IPS-NIHi11 (cell line): ENCODE measurements at regions not wholly inside any gene's neighbourhood (a gene's known extent, or its start where the extent isn't known, plus 50 kb on each side); places are given as distances from the start of the nearest gene placed in this dataset.

Source experiments
- DNase-seq: peaks from one replicate; pipeline ENCODE4 v3.0.0; 2012; ENCODE audit warnings: mixed read lengths, low spot score

DNA sequence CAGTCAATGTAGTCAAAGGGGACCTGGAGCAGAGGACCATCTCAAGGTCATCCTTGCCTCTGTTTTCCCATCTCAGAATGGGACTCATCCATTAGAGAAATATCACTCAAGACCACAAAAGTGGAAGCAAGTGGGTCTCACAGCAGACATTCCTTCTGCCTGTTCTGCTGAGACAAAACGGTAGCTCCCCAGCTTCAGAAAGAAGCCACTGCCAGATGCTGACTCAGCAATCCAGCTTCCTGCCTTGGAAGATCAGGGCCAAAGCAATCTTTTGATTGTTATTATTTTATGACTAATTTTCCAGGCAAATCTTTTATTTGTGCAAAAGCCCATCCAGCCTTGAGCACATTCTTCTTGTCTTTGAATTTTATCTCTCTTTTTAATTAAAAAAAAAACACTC, 86.8 kb downstream of the CCT6B start:
- no peak for DNase-seq

- no peak for DNase-seq
Observed at GRCh38 chr17:34872640-34873039, 88.6 kb downstream of the CCT6B start.

DNA sequence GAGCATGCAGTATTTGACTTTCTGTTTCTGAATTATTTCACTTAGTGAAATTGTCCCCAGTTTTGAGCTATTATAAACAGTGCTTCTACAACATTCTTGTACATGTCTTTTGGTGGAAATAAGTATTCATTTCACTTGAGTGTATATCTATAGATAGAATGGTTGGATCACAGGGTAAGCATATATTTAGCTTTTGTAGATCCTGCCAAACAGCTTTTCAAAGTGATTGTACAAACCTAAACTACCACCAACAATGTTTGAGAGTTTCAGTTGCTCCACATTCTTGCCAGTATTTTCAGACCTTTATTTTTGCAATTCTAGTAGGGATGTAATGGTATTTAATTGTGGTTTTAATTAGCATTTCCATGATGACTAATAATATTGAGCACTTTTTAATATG, 91.6 kb downstream of the CCT6B start:
- no peak for DNase-seq

DNA sequence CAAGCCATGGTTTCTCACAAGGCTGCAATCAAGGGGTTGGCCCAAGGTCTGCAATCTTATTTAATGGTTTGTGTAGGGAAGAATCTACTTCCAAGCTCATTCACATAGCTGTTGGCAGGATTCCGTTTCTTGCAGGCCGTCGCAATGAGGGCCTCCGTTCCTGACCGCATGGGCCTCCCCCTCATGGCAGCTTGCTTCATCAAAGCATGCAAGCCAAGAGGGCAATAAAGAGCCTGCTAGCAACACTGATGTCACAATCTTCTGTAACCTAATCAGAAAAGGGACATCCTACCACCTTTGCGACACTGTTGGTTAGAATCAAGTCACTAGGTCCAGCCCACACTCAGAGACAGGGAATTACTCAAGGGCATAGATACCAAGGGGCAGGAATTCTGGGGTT, 95.5 kb downstream of the CCT6B start:
- no peak for DNase-seq

- DNase-seq: no peak
Observed at GRCh38 chr17:34862384-34862783, 98.9 kb downstream of the CCT6B start.

DNA sequence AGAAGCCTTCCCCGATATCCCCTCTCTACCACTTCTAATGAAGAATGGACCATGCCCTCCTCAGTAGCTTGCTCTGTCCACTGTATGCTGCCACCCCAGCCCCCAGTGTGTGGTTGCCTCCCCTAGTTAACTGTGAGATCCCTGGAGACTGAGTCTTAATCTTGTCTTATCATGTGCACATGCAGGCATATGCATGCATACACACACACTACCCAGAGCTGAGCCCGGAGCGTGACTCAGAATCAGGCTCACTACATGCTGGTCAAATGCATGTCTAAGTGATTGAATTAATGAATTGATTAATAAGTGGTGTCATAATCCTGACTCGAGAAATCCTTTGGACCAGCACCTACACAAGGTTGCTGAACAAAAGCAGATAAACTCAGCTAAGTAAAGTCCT, 99.4 kb downstream of the CCT6B start:
- no peak for DNase-seq

- DNase-seq: no peak
Observed at GRCh38 chr17:34859652-34860051, 101.6 kb downstream of the CCT6B start.

DNA sequence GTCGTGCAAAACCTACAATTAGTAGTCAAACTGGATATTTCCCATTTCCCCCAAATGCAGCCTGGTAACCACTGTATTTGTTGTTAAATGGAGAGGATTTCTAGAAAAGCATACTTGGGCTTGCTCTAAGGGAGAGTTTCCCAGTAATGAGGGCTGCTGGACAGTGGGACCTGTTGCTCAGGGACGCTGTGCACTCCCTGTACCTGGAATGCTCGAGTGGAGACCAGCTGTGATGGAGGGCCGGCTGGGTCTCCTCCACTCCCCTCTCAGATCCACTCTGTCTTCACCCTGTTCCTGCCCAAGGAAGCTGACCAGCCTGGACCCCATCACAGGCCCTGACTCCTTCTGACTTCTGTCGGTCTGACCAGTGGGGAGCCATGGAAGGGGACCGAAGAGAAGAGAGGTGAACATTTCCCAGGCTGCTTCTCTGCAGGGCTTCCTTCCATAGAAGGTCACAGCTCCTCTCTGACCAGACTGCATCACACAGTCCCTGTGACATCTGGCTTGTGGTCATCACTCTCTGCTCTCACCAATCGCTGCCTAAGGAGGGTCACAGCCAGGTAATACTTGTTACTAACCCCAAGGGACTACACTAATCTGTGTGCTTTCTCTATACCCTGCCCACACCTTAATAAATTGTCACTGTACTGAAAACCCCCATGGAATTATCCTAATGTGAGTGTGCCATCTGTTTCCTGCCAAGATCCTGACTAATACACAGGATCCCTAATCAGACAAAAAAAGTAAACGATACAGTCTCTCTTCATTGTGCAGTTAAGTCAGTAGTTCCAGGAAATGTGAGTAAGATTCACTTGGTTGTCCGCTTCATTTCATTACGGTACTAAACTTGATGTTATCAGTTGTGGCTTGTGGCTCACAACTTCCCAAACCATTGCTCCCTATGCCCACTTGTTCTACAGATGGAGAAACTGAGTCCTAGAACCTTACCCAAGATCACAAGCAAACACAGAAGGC, 102.4 kb downstream of the CCT6B start:
- DNase-seq: no peak

DNA sequence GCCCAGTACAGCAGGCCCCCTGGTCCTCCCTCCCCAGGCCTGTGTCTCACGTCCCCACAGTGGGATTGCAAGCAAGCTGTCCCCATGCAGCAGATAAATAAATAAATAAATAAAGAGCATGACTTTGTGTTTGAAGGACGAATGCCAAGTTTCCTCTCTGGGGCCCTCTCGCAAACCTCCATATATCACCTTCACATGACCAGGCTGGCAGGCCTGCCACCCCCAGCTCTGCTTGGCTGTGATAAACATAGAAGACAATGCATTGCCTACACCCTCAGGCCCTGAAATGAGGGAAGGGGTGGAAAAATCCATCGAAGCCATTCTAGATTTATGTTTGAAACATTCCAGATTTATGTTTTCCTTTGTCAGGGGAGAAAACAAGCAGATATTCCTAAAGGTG, 107.3 kb downstream of the CCT6B start:
- DNase-seq: no peak

DNA sequence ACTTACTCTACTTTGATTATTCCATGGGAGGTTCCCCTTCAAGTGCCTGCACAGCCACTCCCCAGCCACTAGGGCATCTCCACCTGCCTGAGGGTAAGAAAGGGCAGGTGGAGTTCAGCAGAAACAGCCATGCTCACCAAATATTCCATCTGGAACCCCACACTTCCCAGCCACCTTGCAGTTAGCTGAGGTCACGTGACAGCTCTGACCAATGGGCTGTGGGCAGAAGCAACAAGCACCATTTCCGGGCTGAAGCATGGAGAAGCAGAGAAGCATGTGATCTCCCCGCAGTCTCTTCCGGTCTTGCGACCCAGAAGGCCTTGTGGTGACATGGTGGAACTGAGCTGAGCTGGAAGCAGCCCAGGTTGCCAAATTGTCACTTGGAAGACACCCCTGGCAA, 108.6 kb downstream of the CCT6B start:
- peak; percentile 42 for DNase-seq

DNA sequence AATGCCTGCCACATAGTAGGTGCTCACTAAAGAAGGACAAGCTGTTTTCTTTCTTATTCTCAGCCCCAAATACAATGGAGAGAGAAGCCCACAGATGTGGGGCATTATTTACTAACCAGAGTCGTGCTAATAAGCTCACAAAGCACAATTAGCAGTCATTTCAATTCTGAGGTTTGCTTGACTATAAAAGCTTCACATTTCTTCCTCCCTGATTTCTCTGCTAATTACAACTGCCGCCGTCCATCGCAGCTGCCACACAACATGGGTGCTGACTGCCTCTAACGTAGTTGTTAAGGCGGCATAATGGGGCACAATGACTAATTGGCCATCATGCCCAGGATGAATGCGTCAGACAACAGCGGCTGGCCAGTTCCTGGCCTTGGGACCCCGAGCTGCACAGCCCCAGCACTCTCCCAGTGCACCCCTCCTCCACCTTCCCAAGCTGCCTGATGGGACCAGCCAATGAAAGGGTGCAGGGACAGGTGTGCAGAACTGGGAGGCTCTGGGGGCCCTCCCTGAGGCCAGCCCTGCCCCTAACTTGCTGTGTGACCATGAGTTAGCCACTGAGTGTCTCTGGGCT, 109.2 kb downstream of the CCT6B start:
- no peak for DNase-seq

GRCh38 chr17:34850964-34851363, 110.3 kb downstream of the CCT6B start:
- no peak for DNase-seq

- DNase-seq: no peak
Observed at GRCh38 chr17:34850023-34850422, 111.2 kb downstream of the CCT6B start.

DNA sequence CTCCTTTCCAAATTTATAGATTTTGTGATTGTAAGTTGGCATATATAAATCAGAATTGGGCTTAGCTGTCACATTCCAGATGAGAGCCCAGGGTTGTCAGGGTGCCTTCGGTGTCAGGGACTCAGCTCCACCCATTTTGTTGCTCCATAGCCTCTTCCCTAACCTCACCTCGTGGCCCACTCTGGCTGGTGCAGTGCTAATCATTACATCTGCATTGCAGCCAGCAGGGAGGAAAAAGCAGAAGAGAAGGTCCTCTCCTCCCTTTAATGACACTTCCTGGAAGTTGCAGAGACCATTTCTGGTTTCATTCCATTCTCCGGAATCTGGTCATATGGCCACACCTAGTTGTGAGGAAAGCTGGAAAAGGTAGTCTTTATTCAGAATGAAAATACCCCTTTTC, 113.3 kb downstream of the CCT6B start:
- no peak for DNase-seq

GRCh38 chr17:34845296-34845695, 116.0 kb downstream of the CCT6B start:
- DNase-seq: no peak

- no peak for DNase-seq
Observed at GRCh38 chr17:34843682-34844081, 117.6 kb downstream of the CCT6B start.

DNA sequence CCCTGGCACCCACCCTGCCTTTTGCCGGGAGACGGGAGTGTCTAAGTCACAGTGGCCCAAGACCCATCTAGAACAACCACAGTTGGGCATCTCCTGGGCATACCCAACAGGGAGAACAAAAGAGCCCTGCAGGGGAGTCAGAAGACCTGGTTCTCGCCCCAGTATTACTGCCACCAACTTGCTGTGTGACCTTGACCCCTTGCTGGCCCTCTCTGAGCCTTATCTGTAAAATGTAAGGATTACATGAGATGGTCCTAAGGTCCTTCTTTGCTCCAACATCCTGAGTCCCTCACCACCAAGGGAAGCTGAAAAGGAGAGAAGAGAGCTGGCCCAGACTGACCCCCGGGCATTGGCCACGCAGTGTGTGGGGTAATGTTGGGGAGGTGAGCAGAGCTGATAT, 119.0 kb downstream of the CCT6B start:
- DNase-seq: no peak

DNA sequence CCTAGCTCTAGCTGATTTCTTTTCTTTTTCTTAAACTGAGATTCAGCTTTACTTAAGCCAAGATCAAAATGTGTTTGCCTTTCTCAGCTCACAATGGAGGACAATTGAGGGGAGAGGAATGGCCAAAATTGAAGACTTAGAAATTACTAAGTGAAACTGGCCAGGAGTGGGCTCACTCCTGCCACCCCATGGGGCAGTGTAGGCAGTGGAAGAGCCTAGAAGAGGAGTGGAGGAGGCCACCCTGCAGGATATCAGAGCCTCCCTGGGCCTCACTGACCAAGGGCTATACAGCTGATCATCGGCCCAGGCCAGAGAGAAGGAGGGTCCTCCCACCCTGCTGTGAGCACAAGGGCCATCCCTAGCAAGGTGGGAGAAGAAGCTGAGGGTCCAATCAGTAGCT, 119.8 kb downstream of the CCT6B start:
- no peak for DNase-seq

- no peak for DNase-seq
Observed at GRCh38 chr17:34840750-34841149, 120.5 kb downstream of the CCT6B start.

DNA sequence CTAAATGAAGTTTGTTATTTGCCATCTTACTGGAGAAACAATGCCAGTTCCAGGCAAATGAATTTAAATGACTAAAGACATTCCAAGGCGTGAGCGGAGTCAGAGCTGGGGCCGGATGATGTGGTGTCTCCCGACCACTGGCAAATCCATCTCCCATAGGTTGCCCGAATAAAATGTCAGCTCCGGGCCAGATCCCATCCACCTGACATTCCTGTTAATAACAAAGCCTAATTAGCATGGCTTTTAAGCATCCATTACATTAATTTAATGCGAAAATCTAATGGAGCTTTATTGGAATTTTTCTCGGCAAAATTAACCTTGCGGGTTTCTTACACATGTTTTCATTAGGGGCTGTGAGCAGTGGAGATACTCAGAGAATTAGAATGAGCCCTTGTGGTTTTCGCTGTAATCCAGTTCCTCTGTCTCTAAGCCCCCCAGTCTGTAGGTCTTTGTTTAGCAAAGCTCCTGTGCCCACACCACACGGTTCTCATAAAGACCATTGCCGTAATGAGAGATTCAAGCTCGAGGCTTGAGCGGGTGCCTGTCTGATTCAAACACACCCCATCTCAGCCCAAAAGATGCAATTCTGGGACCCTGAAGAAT, 123.3 kb downstream of the CCT6B start:
- DNase-seq: peak; percentile 54

GRCh38 chr17:34832376-34832775, 128.9 kb downstream of the CCT6B start:
- DNase-seq: no peak

DNA sequence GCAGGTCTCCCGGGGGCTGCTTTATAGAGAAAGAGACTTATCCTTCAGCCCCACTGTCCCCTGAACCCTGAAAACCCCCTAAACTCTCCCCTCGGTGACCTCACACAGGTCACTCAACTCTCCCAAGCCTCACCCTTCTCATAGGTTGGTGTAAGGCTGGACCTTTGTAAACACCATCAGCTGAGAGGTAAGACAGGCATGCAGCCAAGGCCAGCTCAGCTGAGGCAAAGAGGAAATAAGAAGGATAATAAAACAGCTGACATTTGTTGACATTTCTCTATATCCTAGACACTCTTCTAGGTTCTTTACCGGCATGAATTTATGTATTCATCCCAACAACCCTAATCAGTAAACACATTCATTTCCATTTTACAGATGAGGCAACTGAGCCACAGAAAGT, 134.3 kb downstream of the CCT6B start:
- DNase-seq: no peak

DNA sequence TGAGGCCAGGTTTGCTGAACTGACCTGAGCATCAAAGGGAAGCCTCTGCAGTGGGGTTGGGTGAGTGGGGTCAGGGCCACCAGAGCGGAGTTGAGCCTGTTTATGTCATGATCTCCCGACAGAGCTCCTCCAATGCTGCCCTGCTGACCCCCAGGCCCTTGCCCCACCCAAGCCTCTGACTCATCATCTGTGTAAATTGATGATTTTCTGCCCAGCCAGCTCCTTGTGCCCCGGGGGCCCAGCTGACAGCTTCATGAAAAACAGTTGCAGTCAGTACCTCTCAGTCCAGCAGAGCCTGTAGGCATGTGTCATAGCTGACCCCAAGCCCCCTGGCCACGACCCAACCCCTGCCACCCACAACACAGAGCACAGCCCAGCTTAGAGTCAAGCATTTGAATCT, 134.9 kb downstream of the CCT6B start:
- DNase-seq: no peak
